Right lobe of liver (tissue), 4 donors: ENCODE measurements at regions not wholly inside any gene's neighbourhood (a gene's known extent, or its start where the extent isn't known, plus 50 kb on each side); places are given as distances from the start of the nearest gene placed in this dataset.

Experiments
- CTCF ChIP-seq, 4 donors: fragments of 200-600 bp in 3 of 4; fragments of 450-650 bp in 1 of 4; IDR thresholded peaks; one replicate each; pipeline versions ENCODE4 v1.5.1 to v1.8.0; 2016 to 2022; ENCODE audit warnings: antibody characterized with exemption in 4 of 4, mild to moderate bottlenecking in 2 of 4
- POLR2A ChIP-seq: fragments of 450-650 bp; IDR thresholded peaks from one replicate; pipeline ENCODE4 v1.6.1; 2017; ENCODE audit warnings: antibody characterized with exemption, mild to moderate bottlenecking
- donor health status: DM: no; HTN: no; CAD: no.
- donor health status: DM: no; HTN: no; CAD: no.
- donor health status: DM: no; HTN: yes; CAD: no.

GRCh38 chr7:65265933-65266519 lies 107.6 kb upstream of the ZNF92 start:
- TF ChIP-seq CTCF (IDR thresholded peaks at IDR 0.05) (no peak), POLR2A (no peak)
